ENCODE measurements at regions not wholly inside any gene's neighbourhood (a gene's known extent, or its start where the extent isn't known, plus 50 kb on each side); places are given as distances from the start of the nearest gene placed in this dataset.

DNA sequence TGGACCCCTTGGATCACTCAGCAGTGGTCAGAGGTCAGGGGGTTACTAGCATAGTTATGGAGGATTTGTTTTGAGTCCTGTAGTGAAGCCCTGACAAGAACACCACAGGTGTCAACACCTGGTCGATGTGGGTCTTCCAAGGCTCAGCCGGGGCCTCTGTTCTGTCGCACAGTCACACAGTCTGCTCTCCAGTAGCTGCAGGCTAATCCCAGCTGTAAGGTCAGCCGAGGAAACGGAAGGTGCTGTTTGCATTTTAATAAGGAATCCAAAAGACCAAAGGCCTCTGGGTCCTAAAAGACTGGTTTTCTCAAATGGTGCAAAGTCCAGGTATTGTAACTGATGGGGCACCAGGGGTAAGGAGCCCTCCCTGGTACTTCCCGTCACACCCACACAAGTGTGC is 71.7 kb downstream of the RPLP1 start:
- no peaks in the 10 kb centered on the region for H3K9me3 ChIP-seq
- H3K27ac ChIP-seq, result no peak overlapping the region
- H3K4me3 ChIP-seq, result no peak overlapping the region
- no peak for DNase-seq (ENCODE audit: low spot score in 2 of 2)
- intact Hi-C loops (cut with DNase I; ENCODE audit: low total_unique reads), result no loop called here
- H3K27me3 ChIP-seq, result no peaks in the 10 kb centered on the region
- no peaks in the 10 kb centered on the region for H3K36me3 ChIP-seq
- TF ChIP-seq POLR2AphosphoS5 (IDR thresholded peaks at IDR 0.05) (no peak), CTCF (IDR thresholded peaks at IDR 0.05) (no peak), POLR2A (IDR thresholded peaks at IDR 0.05) (no peak)
- H3K4me1 ChIP-seq, result no peaks in the 10 kb centered on the region

GRCh38 chr15:69524814-69525213 is 72.2 kb downstream of the RPLP1 start:
- no peak for TF ChIP-seq POLR2A (IDR thresholded peaks at IDR 0.05)
- no peak for TF ChIP-seq POLR2AphosphoS5 (IDR thresholded peaks at IDR 0.05)
- no peak for TF ChIP-seq CTCF (IDR thresholded peaks at IDR 0.05)

DNA sequence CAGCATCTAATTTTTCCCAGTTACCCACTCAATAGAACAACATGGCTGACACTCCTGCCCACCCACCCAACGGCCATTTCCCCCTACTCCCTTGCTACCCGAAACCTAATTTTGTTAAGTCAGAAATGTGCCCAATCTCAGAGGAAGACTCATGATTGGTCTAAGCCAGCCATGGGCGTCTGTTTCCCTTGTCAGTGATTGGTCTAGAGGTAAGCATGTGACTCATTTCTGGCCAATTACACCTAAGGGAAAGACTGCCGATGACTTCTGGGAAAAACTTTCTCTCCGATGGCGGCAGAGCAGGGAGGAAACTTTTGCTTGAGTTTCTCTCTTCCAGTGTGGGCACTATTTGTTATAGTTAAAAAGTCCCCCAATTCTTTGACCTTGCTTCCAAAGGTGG is 72.9 kb downstream of the RPLP1 start:
- DNase-seq (ENCODE audit: low spot score in 2 of 2), result no peak

More at GRCh38 chr15:69524814-69525213, 72.2 kb downstream of the RPLP1 start:
- no peak overlapping the region for H3K4me3 ChIP-seq
- DNase-seq (ENCODE audit: low spot score in 2 of 2), result no peak
- H3K4me1 ChIP-seq, result no peaks in the 10 kb centered on the region
- no peaks in the 10 kb centered on the region for H3K36me3 ChIP-seq
- intact Hi-C loops (cut with DNase I; ENCODE audit: low total_unique reads), result no loop called here
- H3K9me3 ChIP-seq, result no peaks in the 10 kb centered on the region
- H3K27me3 ChIP-seq, result no peaks in the 10 kb centered on the region
- H3K27ac ChIP-seq, result no peak overlapping the region

DNA sequence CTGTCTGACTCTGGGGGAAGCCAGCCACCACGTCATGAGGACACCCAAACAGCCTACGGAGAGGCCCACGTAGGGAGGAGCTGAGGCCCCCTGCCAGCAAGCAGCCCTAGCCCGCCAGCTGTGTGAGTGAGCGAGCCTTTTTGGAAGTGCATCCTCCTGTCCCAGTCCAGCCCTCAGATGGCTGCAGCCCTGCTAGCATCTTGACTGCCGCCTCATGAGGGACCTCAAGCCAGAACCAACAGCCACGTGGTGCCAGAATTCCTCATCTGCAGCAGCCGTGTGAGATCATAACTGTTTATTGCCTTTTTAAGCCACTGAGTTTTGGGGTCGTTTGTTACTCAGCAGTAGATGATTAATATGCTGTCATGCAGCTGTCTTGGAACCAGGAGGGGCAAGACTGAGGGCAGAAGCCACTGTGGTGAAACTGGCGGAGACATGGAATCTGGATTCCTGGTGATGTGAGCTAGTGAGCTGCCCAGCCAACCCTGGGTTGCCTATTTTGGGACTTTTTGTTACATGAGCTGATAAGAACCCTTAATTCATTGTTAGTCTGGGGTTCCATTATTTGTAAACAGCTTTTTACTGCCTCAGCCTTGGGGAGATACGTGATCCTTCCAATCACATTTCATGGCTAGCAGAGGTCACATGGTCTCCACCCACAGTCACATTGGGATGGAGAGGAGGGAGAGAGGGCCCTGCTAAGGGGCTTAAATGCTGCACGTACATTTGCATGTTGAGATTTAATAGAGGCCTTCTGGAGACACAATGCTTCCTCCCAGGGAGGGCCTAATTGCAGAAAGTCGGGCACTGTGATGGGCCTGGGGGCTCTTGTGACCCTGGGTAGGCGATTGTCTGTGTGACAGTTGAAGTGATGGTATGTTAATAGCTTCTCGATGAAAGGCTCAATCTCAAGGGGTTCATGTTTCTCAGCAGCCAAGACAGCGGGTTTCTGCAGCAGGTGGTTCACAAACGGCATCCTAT is 73.8 kb downstream of the RPLP1 start:
- no peak for DNase-seq (ENCODE audit: low spot score in 2 of 2)

More for the DNA sequence above, 72.9 kb downstream of the RPLP1 start:
- H3K4me3 ChIP-seq, result no peak overlapping the region
- H3K27me3 ChIP-seq, result no peaks in the 10 kb centered on the region
- intact Hi-C loops (cut with DNase I; ENCODE audit: low total_unique reads), result no loop called here
- TF ChIP-seq POLR2A (IDR thresholded peaks at IDR 0.05), result no peak
- TF ChIP-seq POLR2AphosphoS5 (IDR thresholded peaks at IDR 0.05), result no peak
- TF ChIP-seq CTCF (IDR thresholded peaks at IDR 0.05), result no peak
- no peaks in the 10 kb centered on the region for H3K9me3 ChIP-seq
- H3K4me1 ChIP-seq, result no peaks in the 10 kb centered on the region
- no peak overlapping the region for H3K27ac ChIP-seq
- H3K36me3 ChIP-seq, result no peaks in the 10 kb centered on the region

More for the DNA sequence above, 73.8 kb downstream of the RPLP1 start:
- intact Hi-C loops (cut with DNase I; ENCODE audit: low total_unique reads), result no loop called here
- H3K27ac ChIP-seq, result no peak overlapping the region
- H3K9me3 ChIP-seq, result no peaks in the 10 kb centered on the region
- no peak overlapping the region for H3K4me3 ChIP-seq
- H3K36me3 ChIP-seq, result no peaks in the 10 kb centered on the region
- H3K4me1 ChIP-seq, result no peaks in the 10 kb centered on the region
- TF ChIP-seq POLR2AphosphoS5 (IDR thresholded peaks at IDR 0.05) (no peak), CTCF (IDR thresholded peaks at IDR 0.05) (no peak), POLR2A (IDR thresholded peaks at IDR 0.05) (no peak)
- no peaks in the 10 kb centered on the region for H3K27me3 ChIP-seq
